Left ventricle myocardium inferior (tissue), 1 donor: ENCODE measurements at regions not wholly inside any gene's neighbourhood (a gene's known extent, or its start where the extent isn't known, plus 50 kb on each side); places are given as distances from the start of the nearest gene placed in this dataset.

ENCODE experiments used
- DNase-seq: peaks from one replicate; pipeline ENCODE4 v3.0.0-alpha.2; 2020
- H3K27ac ChIP-seq: fragments of 200-600 bp; replicated peaks from 2 replicates; pipeline ENCODE4 v1.8.0; 2021
- H3K27me3 ChIP-seq: fragments of 200-600 bp; 2 replicates; pipeline ENCODE4 v1.8.0; 2021; ENCODE audit warnings: low read depth
- H3K36me3 ChIP-seq: fragments of 200-600 bp; 2 replicates; pipeline ENCODE4 v1.8.0; 2021
- H3K4me1 ChIP-seq: fragments of 200-600 bp; 2 replicates; pipeline ENCODE4 v1.8.0; 2021
- H3K4me3 ChIP-seq: fragments of 200-600 bp; 2 replicates; pipeline ENCODE4 v1.8.0; 2021; ENCODE audit warnings: mild to moderate bottlenecking, moderate library complexity
- H3K9me3 ChIP-seq: fragments of 200-600 bp; replicated peaks from 2 replicates; pipeline ENCODE4 v1.8.0; 2021
- CTCF ChIP-seq: fragments of 200-600 bp; IDR thresholded peaks from 2 replicates; pipeline ENCODE4 v1.8.0; 2021; ENCODE audit warnings: antibody characterized with exemption, mild to moderate bottlenecking, borderline replicate concordance
- intact Hi-C: fragments of 100-400 bp; cut with micrococcal nuclease; formaldehyde crosslinking; loops from one replicate; pipeline ENCODE4 v1.11.0; 2022
- donor health status: DM: no; HTN: yes; CAD: no; lungs with severe emphysema.

- Histone ChIP-seq H3K4me3 (no peak overlapping the region), H3K4me1 (peaks cover 21% of the 10 kb centered on the region), H3K9me3 (no peaks in the 10 kb centered on the region), H3K27ac (no peak overlapping the region), H3K36me3 (no peaks in the 10 kb centered on the region), H3K27me3 (peaks cover 15% of the 10 kb centered on the region)
- no peak for TF ChIP-seq CTCF
- DNase-seq, result no peak
- intact Hi-C loops, result no loop called here
Observed at GRCh38 chr12:77229640-77230442, 164.5 kb upstream of the E2F7 start.

GRCh38 chr12:77228376-77228775 lies 163.0 kb upstream of the E2F7 start:
- TF ChIP-seq CTCF, result no peak
- Histone ChIP-seq H3K4me1 (peaks cover 21% of the 10 kb centered on the region), H3K36me3 (no peaks in the 10 kb centered on the region), H3K27me3 (peaks cover 15% of the 10 kb centered on the region), H3K27ac (no peak overlapping the region), H3K9me3 (no peaks in the 10 kb centered on the region), H3K4me3 (no peak overlapping the region)
- intact Hi-C loops, result no loop called here
- no peak for DNase-seq

- no peak for TF ChIP-seq CTCF
- H3K36me3 ChIP-seq, result no peaks in the 10 kb centered on the region
- no peaks in the 10 kb centered on the region for H3K9me3 ChIP-seq
- intact Hi-C loops, result no loop called here
- H3K27ac ChIP-seq, result no peak overlapping the region
- H3K4me1 ChIP-seq, result peaks cover 13% of the 10 kb centered on the region
- H3K27me3 ChIP-seq, result peaks cover 15% of the 10 kb centered on the region
- no peak overlapping the region for H3K4me3 ChIP-seq
- no peak for DNase-seq
Observed at GRCh38 chr12:77226368-77226767, 161.0 kb upstream of the E2F7 start.

DNA sequence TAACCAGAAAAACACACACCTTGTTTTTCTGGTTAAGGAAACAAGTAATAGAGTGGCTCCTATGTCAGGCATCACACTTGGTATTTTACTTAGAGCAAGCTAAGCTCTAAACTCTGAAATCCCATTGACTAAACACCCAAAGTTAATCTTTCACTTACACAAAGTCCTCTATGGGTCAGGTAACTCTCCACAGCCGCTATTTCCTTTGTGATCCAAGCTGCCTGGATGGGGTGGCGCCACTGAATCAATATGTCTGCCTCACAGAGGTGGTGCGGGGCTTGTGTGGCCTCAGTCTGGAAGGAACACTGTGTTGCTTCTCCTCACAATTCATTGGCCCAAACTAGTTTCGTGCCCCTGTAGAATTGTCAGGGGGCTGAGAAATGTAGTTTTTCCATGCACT lies 160.0 kb upstream of the E2F7 start:
- H3K27ac ChIP-seq, result no peak overlapping the region
- H3K9me3 ChIP-seq, result no peaks in the 10 kb centered on the region
- H3K36me3 ChIP-seq, result no peaks in the 10 kb centered on the region
- no peak for TF ChIP-seq CTCF
- H3K4me1 ChIP-seq, result peaks cover 7% of the 10 kb centered on the region
- no peak overlapping the region for H3K4me3 ChIP-seq
- H3K27me3 ChIP-seq, result peaks cover 15% of the 10 kb centered on the region
- no peak for DNase-seq
- intact Hi-C loops, result no loop called here

- TF ChIP-seq CTCF, result no peak
- H3K4me3 ChIP-seq, result no peak overlapping the region
- H3K27me3 ChIP-seq, result peaks cover 15% of the 10 kb centered on the region
- no peak for DNase-seq
- H3K9me3 ChIP-seq, result no peaks in the 10 kb centered on the region
- H3K27ac ChIP-seq, result no peak overlapping the region
- no peaks in the 10 kb centered on the region for H3K4me1 ChIP-seq
- intact Hi-C loops, result no loop called here
- H3K36me3 ChIP-seq, result no peaks in the 10 kb centered on the region
Observed at GRCh38 chr12:77224346-77224745, 159.0 kb upstream of the E2F7 start.
